Loucy (cell line): ENCODE measurements at regions not wholly inside any gene's neighbourhood (a gene's known extent, or its start where the extent isn't known, plus 50 kb on each side); places are given as distances from the start of the nearest gene placed in this dataset.

Experiments
- H2AFZ ChIP-seq: fragments of 200-600 bp; sonication (generic); 2 replicates; pipeline ENCODE4 v1.6.0; 2016; ENCODE audit warnings: antibody characterized with exemption, mild to moderate bottlenecking, low read length, moderate library complexity
- H3F3A ChIP-seq: fragments of 200-600 bp; 2 replicates; pipeline ENCODE4 v1.6.0; 2016; ENCODE audit warnings: antibody characterized with exemption, low read depth, mild to moderate bottlenecking
- H3K27me3 ChIP-seq: fragments of 200-600 bp; sonication (generic); 2 replicates; pipeline ENCODE4 v1.6.1; 2014; ENCODE audit warnings: low read length, mild to moderate bottlenecking; ENCODE audit not compliant: insufficient read depth, poor library complexity, severe bottlenecking
- H3K36me3 ChIP-seq: fragments of 200-600 bp; sonication (generic); 2 replicates; pipeline ENCODE4 v1.6.1; 2016; ENCODE audit warnings: low read length; ENCODE audit not compliant: insufficient read depth
- H3K4me1 ChIP-seq: fragments of 200-600 bp; sonication (generic); 2 replicates; pipeline ENCODE4 v1.5.1; 2014; ENCODE audit warnings: low read length, mild to moderate bottlenecking; ENCODE audit not compliant: insufficient read depth, poor library complexity, severe bottlenecking
- H3K4me2 ChIP-seq: fragments of 200-600 bp; sonication (generic); 2 replicates; pipeline ENCODE4 v1.6.0; 2014; ENCODE audit warnings: antibody characterized with exemption, low read length, low read depth, mild to moderate bottlenecking; ENCODE audit not compliant: poor library complexity, severe bottlenecking
- H3K4me3 ChIP-seq: fragments of 200-600 bp; sonication (generic); 2 replicates; pipeline ENCODE4 v1.5.1; 2014; ENCODE audit warnings: low read length, mild to moderate bottlenecking, mixed read lengths; ENCODE audit not compliant: poor library complexity, severe bottlenecking
- H3K79me2 ChIP-seq: fragments of 200-600 bp; sonication (generic); 2 replicates; pipeline ENCODE4 v1.6.1; 2014; ENCODE audit warnings: low read length; ENCODE audit not compliant: insufficient read depth
- H3K9ac ChIP-seq: fragments of 200-600 bp; sonication (generic); 2 replicates; pipeline ENCODE4 v1.6.0; 2014; ENCODE audit warnings: mild to moderate bottlenecking, low read depth, low read length, moderate library complexity; ENCODE audit not compliant: poor library complexity, severe bottlenecking
- H3K9me2 ChIP-seq: fragments of 200-600 bp; sonication (generic); replicated peaks from 2 replicates; pipeline ENCODE4 v1.6.1; 2016; ENCODE audit warnings: low read depth, low read length, mixed read lengths
- H3K9me3 ChIP-seq: fragments of 200-600 bp; sonication (generic); 2 replicates; pipeline ENCODE4 v1.6.1; 2014; ENCODE audit warnings: mild to moderate bottlenecking, antibody characterized with exemption, low read length, low read depth; ENCODE audit not compliant: insufficient read depth
- H4K20me1 ChIP-seq: fragments of 200-600 bp; sonication (generic); 2 replicates; pipeline ENCODE4 v1.6.0; 2014; ENCODE audit warnings: antibody characterized with exemption, low read length, mild to moderate bottlenecking; ENCODE audit not compliant: insufficient read depth, poor library complexity, severe bottlenecking
- EZH2phosphoT487 ChIP-seq: fragments of 200-600 bp; IDR thresholded peaks from 2 replicates; pipeline ENCODE4 v1.6.1; 2018; ENCODE audit warnings: antibody characterized with exemption, mild to moderate bottlenecking, moderate library complexity, borderline replicate concordance
- TF ChIP-seq, protein P1 (sequence below): fragments of 200-600 bp; sonication (generic); conservative IDR thresholded peaks from 2 replicates; pipeline ENCODE4 v1.5.1; 2014; ENCODE audit warnings: mild to moderate bottlenecking, antibody characterized with exemption, low read length

DNA sequence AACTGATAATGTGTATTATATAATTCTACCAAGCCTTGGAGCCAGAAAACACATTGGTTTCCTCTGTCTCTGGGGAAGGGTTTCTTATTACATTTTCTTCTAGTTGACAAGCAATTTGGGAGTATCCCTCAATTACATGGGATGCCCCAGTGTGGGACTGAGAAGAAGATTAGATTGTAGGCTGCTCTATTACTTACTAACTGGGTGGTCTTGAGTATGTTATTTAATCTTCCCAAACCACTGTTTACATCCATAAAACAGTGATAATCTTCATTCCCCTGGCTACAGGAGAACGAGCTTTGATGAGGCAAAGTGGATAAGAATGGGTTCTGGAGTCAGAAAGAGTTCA, 105.8 kb downstream of the TSEN15 start:
- Histone ChIP-seq H3K9ac (no peak overlapping the region), H3K4me1 (peaks cover 6% of the 10 kb centered on the region), H4K20me1 (no peaks in the 10 kb centered on the region), H3K36me3 (no peaks in the 10 kb centered on the region), H3K27me3 (no peaks in the 10 kb centered on the region), H3K4me3 (no peak overlapping the region), H3K79me2 (no peaks in the 10 kb centered on the region), H3F3A (no peaks in the 10 kb centered on the region), H3K4me2 (no peak overlapping the region), H3K9me2 (no peaks in the 10 kb centered on the region), H3K9me3 (no peaks in the 10 kb centered on the region), H2AFZ (no peak overlapping the region)
- no peak for TF ChIP-seq EZH2phosphoT487
- TF ChIP-seq, protein P1, sequence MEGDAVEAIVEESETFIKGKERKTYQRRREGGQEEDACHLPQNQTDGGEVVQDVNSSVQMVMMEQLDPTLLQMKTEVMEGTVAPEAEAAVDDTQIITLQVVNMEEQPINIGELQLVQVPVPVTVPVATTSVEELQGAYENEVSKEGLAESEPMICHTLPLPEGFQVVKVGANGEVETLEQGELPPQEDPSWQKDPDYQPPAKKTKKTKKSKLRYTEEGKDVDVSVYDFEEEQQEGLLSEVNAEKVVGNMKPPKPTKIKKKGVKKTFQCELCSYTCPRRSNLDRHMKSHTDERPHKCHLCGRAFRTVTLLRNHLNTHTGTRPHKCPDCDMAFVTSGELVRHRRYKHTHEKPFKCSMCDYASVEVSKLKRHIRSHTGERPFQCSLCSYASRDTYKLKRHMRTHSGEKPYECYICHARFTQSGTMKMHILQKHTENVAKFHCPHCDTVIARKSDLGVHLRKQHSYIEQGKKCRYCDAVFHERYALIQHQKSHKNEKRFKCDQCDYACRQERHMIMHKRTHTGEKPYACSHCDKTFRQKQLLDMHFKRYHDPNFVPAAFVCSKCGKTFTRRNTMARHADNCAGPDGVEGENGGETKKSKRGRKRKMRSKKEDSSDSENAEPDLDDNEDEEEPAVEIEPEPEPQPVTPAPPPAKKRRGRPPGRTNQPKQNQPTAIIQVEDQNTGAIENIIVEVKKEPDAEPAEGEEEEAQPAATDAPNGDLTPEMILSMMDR: no peak

DNA sequence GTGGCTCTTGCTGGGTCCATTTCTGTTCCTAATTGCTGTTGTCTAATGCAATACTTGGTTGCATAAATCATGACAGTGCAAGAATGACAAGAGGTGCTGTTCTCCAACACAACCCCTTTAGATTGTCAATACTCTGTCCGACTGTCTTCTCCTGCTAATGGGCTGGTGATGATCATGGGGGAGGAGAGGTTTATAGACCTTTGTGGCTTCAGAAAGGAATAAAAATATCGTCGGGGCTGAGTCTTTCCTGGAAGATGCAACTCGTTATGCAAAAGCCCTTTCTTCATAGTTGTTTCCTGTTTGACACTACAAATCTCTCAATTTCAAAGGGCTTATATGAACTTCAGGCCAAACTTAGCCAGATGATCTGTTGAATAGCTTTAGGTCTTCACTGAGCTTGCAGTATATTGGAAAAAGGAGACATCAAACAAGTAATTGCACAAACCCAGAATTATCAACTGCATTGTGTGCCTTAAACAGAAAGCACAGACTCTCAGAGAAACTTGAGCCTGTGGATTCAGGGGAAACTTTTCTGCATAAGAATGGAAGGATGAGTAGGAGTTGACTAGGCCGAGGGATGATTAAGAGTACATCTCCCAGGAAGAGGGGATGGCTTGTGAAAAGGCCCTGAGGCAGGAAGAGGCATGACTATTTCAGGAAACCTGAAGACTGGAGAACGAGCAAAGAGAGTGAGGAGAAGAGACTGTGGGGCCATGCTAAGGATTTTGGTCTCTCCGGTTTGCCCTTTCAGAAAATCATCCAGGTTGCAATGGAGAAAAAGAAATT, 107.6 kb downstream of the TSEN15 start:
- Histone ChIP-seq H3K9ac (no peak overlapping the region), H3K9me3 (no peaks in the 10 kb centered on the region), H3K4me2 (no peak overlapping the region), H3K4me1 (peaks cover 6% of the 10 kb centered on the region), H3K79me2 (no peaks in the 10 kb centered on the region), H3K36me3 (no peaks in the 10 kb centered on the region), H3F3A (no peaks in the 10 kb centered on the region), H4K20me1 (no peaks in the 10 kb centered on the region), H3K27me3 (no peaks in the 10 kb centered on the region), H3K9me2 (no peaks in the 10 kb centered on the region), H3K4me3 (no peak overlapping the region), H2AFZ (no peak overlapping the region)
- TF ChIP-seq EZH2phosphoT487: no peak
- TF ChIP-seq, protein P1: no peak

DNA sequence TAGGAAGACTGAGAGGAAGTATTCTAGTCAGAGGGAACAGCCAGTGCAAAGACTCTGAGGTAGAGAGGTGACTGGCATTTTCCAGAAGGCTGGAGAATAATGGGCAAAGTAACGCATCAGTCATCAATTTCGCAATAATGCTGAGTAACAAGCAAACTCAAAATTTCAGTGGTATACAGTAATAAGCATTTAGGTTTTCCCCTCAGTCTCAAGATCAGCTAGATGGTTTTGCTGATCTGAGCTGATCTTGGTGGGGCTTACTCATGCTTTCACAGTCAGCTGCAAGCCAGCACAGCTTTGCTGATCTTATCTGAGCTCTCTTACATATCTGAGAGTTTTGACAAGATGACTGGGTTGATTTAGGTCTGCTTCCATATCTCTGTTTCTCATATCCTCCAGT, 108.7 kb downstream of the TSEN15 start:
- Histone ChIP-seq H4K20me1 (no peaks in the 10 kb centered on the region), H3K79me2 (no peaks in the 10 kb centered on the region), H3K4me3 (no peak overlapping the region), H3K27me3 (no peaks in the 10 kb centered on the region), H3K36me3 (no peaks in the 10 kb centered on the region), H3K4me1 (peaks cover 6% of the 10 kb centered on the region), H3K9me3 (no peaks in the 10 kb centered on the region), H2AFZ (no peak overlapping the region), H3F3A (no peaks in the 10 kb centered on the region), H3K9ac (no peak overlapping the region), H3K9me2 (no peaks in the 10 kb centered on the region), H3K4me2 (no peak overlapping the region)
- TF ChIP-seq, protein P1: no peak
- no peak for TF ChIP-seq EZH2phosphoT487
